GM12878 (cell line): ENCODE measurements at regions not wholly inside any gene's neighbourhood (a gene's known extent, or its start where the extent isn't known, plus 50 kb on each side); places are given as distances from the start of the nearest gene placed in this dataset.
"Not testable (repeated sequence)": the region's sequence is repeated elsewhere in the genome, so short reads cannot be mapped to it uniquely, and the experiment has no call there.

Experiments used
- ATAC-seq: fragments of 200-7000 bp; cut with Tn5 transposase; 3 replicates; pipeline ENCODE4 v1.9.1; 2020; ENCODE audit warnings: mild to moderate bottlenecking, moderate library complexity
- BruUV-seq: library from RNA; stranded (reverse); fragments of 400-500 nt; replicated peaks from 2 replicates; lab custom pipeline; 2021; lab: Mats Ljungman, UMichigan
- CTCF ChIA-PET: fragments of 300-600 bp; sonication (Branson Sonifier 250); formaldehyde crosslinking; extraction: SDS; loops from one replicate; lab custom pipeline; 2021; ENCODE audit warnings: inconsistent platforms; lab: Yijun Ruan, JAX
- POLR2A ChIA-PET: fragments of 350-600 bp; formaldehyde crosslinking; extraction: SDS; loops from one replicate; lab custom pipeline; 2021; ENCODE audit warnings: inconsistent platforms; lab: Charles Lee
- RAD21 ChIA-PET: fragments of 300-600 bp; sonication (Branson Sonifier 250); formaldehyde crosslinking; loops from one replicate; lab custom pipeline; 2023; ENCODE audit warnings: antibody characterized with exemption; ENCODE audit not compliant: unreplicated experiment; lab: Charles Lee
- SMC1A ChIA-PET: fragments of 300-600 bp; sonication (Branson Sonifier 250); formaldehyde crosslinking; loops from one replicate; lab custom pipeline; 2023; ENCODE audit not compliant: unreplicated experiment, uncharacterized antibody; lab: Charles Lee
- DNase-seq: peaks from one replicate; pipeline ENCODE4 v3.0.0-alpha.2; 2011; ENCODE audit warnings: low read depth, low spot score
- FAIRE-seq: peaks from 3 replicates; lab custom pipeline; 2011; peaks lifted over from hg19 to GRCh38; lab: Jason Lieb, UNC
- H2AFZ ChIP-seq: 2 replicates; pipeline ENCODE4 v1.6.0; 2011; ENCODE audit warnings: low read depth, low read length, control low read depth; ENCODE audit not compliant: control insufficient read depth
- H3K27ac ChIP-seq: 2 replicates; pipeline ENCODE4 v1.5.1; 2011; ENCODE audit warnings: control low read depth; ENCODE audit not compliant: control insufficient read depth, insufficient read depth
- H3K27me3 ChIP-seq, 2 experiments: replicated peaks in 1 of 2; 2 replicates each; pipeline versions ENCODE4 v1.6.0 to v1.6.1; 2011; ENCODE audit warnings: low read length in 1 of 2; ENCODE audit not compliant: control insufficient read depth in 2 of 2, insufficient read depth in 2 of 2
- H3K36me3 ChIP-seq, 2 experiments: 2 replicates each; pipeline ENCODE4 v1.5.1; 2011; ENCODE audit warnings: low read length in 1 of 2; ENCODE audit not compliant: control insufficient read depth in 2 of 2, insufficient read depth in 2 of 2
- H3K4me1 ChIP-seq: 2 replicates; pipeline ENCODE4 v1.6.1; 2011; ENCODE audit warnings: mild to moderate bottlenecking, low read length, moderate library complexity, mixed read lengths; ENCODE audit not compliant: control insufficient read depth, insufficient read depth
- H3K4me2 ChIP-seq: 2 replicates; pipeline ENCODE4 v1.6.0; 2011; ENCODE audit warnings: control low read depth; ENCODE audit not compliant: control insufficient read depth, insufficient read depth
- H3K4me3 ChIP-seq: fragments of 200-600 bp; sonication (generic); 2 replicates; pipeline ENCODE4 v1.5.1; 2016
- H3K79me2 ChIP-seq: 2 replicates; pipeline ENCODE4 v1.6.0; 2011; ENCODE audit warnings: low read length; ENCODE audit not compliant: control insufficient read depth, insufficient read depth
- H3K9ac ChIP-seq: 2 replicates; pipeline ENCODE4 v1.8.0; 2011; ENCODE audit warnings: low read length, control low read depth, mixed read lengths; ENCODE audit not compliant: control insufficient read depth, insufficient read depth
- H3K9me3 ChIP-seq: replicated peaks from 3 replicates; pipeline ENCODE4 v1.5.1; 2011; ENCODE audit warnings: mild to moderate bottlenecking, low read length; ENCODE audit not compliant: control insufficient read depth, insufficient read depth
- H4K20me1 ChIP-seq: 2 replicates; pipeline ENCODE4 v1.6.0; 2011; ENCODE audit not compliant: control insufficient read depth, insufficient read depth
- ATF7 ChIP-seq: fragments of 450-650 bp; IDR thresholded peaks from 2 replicates; pipeline ENCODE4 v1.6.1; 2016; ENCODE audit warnings: low read depth, mild to moderate bottlenecking
- CHD1 ChIP-seq: IDR thresholded peaks from 2 replicates; pipeline ENCODE4 v1.6.1; 2012; ENCODE audit warnings: low read depth, low read length, improper control_type of control experiment
- EZH2 ChIP-seq: IDR thresholded peaks from 2 replicates; pipeline ENCODE4 v1.6.1; 2012; ENCODE audit warnings: low read depth, mild to moderate bottlenecking, control low read depth, inconsistent platforms, low read length, borderline replicate concordance; ENCODE audit not compliant: control insufficient read depth
- HDAC6 ChIP-seq: fragments of 200-600 bp; sonication (generic); IDR thresholded peaks from one replicate; pipeline ENCODE4 v1.8.0; 2017; ENCODE audit warnings: antibody characterized with exemption; ENCODE audit not compliant: unreplicated experiment
- RAD21 ChIP-seq: IDR thresholded peaks from 2 replicates; pipeline ENCODE4 v1.6.1; 2011; ENCODE audit warnings: mild to moderate bottlenecking, low read depth, low read length, moderate library complexity; ENCODE audit not compliant: insufficient read depth
- SMARCA5 ChIP-seq: fragments of 450-650 bp; IDR thresholded peaks from 2 replicates; pipeline ENCODE4 v1.6.1; 2017; ENCODE audit warnings: mild to moderate bottlenecking
- WGBS: methylation state at CpG from one replicate; pipeline ENCODE4 v1.1.6; 2016; ENCODE audit warnings: low lambda C conversion rate; ENCODE audit not compliant: insufficient replicate concordance, insufficient coverage; ENCODE audit errors: missing lambda C conversion rate; 5-methylcytosine and 5-hydroxymethylcytosine counted together
- in situ Hi-C: fragments of 300-500 bp; cut with MboI; formaldehyde crosslinking; loops from 9 replicates; pipeline ENCODE4 v1.14.3; 2018; ENCODE audit warnings: mixed read lengths
- intact Hi-C: fragments of 100-400 bp; cut with micrococcal nuclease; formaldehyde crosslinking; loops from one replicate; pipeline ENCODE4 v1.14.2; 2022; ENCODE audit not compliant: unreplicated experiment
- TF ChIP-seq, protein P1 (sequence below): fragments of 450-650 bp; formaldehyde crosslinking; IDR thresholded peaks from 2 replicates; pipeline ENCODE4 v1.4.0; 2022; ENCODE audit warnings: mild to moderate bottlenecking, moderate library complexity
- TF ChIP-seq, protein P2 (sequence below): IDR thresholded peaks from 2 replicates; pipeline ENCODE4 v1.6.1; 2011; ENCODE audit warnings: low read depth, low read length, improper control_type of control experiment, borderline replicate concordance
- TF ChIP-seq, protein P3 (sequence below): IDR thresholded peaks from 2 replicates; pipeline ENCODE4 v1.6.1; 2012; ENCODE audit warnings: low read depth, low read length, improper control_type of control experiment

DNA sequence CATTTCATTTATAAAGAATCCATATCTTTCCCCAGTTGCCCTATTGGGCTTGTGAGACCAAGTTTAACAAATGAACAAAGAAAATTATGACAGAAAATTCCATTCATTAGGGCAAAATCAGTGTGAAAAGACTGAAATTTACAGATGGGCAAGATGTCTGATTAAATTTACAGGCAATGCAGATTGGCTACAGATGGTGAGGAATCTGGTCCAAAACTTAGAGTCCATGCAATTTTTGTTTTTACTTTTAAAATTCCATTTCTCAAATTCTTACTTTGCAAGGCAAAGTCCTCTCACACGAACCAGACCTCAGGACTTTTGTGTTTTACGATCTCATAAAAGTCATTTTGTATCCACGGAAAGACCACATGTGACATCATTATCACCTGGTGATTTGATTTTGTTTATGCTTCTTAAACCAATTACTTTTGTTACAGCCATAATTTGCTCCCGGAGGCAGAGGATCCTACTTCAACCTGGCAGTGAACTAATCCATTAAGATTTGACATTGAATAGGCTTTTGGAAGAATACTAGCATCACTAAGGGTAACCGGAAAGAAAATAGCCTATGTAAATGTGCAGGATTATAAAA, 843.7 kb upstream of the CHORDC1 start:
- in situ Hi-C loops (no loop called here), intact Hi-C loops (no loop called here)
- Histone ChIP-seq H3K27ac (no peak overlapping the region), H3K9me3 (no peaks in the 10 kb centered on the region), H2AFZ (no peak overlapping the region), H3K79me2 (no peaks in the 10 kb centered on the region), H4K20me1 (no peaks in the 10 kb centered on the region), H3K9ac (no peak overlapping the region), H3K27me3 (no peaks in the 10 kb centered on the region), H3K4me2 (no peak overlapping the region), H3K4me3 (no peak overlapping the region), H3K36me3 (no peaks in the 10 kb centered on the region), H3K4me1 (no peaks in the 10 kb centered on the region)
- FAIRE-seq (no peak), DNase-seq (no peak), ATAC-seq (no peak)
- TF ChIP-seq, protein P1, sequence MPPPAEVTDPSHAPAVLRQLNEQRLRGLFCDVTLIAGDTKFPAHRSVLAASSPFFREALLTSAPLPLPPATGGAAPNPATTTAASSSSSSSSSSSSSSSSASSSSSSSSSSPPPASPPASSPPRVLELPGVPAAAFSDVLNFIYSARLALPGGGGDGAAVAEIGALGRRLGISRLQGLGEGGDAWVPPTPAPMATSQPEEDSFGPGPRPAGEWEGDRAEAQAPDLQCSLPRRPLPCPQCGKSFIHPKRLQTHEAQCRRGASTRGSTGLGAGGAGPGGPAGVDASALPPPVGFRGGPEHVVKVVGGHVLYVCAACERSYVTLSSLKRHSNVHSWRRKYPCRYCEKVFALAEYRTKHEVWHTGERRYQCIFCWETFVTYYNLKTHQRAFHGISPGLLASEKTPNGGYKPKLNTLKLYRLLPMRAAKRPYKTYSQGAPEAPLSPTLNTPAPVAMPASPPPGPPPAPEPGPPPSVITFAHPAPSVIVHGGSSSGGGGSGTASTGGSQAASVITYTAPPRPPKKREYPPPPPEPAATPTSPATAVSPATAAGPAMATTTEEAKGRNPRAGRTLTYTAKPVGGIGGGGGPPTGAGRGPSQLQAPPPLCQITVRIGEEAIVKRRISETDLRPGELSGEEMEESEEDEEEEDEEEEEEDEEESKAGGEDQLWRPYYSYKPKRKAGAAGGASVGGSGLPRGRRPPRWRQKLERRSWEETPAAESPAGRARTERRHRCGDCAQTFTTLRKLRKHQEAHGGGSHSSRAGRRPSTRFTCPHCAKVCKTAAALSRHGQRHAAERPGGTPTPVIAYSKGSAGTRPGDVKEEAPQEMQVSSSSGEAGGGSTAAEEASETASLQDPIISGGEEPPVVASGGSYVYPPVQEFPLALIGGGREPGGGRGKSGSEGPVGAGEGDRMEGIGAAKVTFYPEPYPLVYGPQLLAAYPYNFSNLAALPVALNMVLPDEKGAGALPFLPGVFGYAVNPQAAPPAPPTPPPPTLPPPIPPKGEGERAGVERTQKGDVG (CRISPR knock-in tag), result no peak
- TF ChIP-seq ATF7, result no peak
- no peak for TF ChIP-seq EZH2
- TF ChIP-seq CHD1, result no peak
- TF ChIP-seq, protein P2, sequence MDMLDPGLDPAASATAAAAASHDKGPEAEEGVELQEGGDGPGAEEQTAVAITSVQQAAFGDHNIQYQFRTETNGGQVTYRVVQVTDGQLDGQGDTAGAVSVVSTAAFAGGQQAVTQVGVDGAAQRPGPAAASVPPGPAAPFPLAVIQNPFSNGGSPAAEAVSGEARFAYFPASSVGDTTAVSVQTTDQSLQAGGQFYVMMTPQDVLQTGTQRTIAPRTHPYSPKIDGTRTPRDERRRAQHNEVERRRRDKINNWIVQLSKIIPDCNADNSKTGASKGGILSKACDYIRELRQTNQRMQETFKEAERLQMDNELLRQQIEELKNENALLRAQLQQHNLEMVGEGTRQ, result no peak
- TF ChIP-seq HDAC6, result no peak
- TF ChIP-seq SMARCA5, result no peak
- TF ChIP-seq, protein P3, sequence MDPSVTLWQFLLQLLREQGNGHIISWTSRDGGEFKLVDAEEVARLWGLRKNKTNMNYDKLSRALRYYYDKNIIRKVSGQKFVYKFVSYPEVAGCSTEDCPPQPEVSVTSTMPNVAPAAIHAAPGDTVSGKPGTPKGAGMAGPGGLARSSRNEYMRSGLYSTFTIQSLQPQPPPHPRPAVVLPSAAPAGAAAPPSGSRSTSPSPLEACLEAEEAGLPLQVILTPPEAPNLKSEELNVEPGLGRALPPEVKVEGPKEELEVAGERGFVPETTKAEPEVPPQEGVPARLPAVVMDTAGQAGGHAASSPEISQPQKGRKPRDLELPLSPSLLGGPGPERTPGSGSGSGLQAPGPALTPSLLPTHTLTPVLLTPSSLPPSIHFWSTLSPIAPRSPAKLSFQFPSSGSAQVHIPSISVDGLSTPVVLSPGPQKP, result no peak
- no peak for TF ChIP-seq RAD21
- 33% methylated on average over 5 of the region's 5 CpGs for WGBS
- no TSS peak for BruUV-seq
- ChIA-PET POLR2A (no interaction called here), CTCF (no interaction called here), RAD21 (no interaction called here), SMC1A (no interaction called here)

DNA sequence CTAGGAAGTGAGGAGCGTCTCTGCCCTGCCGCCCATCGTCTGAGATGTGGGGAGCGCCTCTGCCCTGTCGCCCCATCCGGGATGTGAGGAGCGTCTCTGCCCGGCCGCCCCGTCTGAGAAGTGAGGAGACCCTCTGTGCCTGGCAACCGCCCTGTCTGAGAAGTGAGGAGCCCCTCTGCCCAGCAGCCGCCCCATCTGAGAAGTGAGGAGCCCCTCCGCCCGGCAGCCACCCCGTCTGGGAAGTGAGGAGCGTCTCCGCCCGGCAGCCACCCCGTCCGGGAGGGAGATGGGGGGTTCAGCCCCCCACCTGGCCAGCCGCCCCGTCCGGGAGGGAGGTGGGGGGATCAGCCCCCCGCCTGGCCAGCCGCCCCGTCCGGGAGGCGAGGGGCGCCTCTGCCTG, 840.5 kb upstream of the CHORDC1 start:
- H3K9ac ChIP-seq, SMC1A ChIA-PET, FAIRE-seq, H4K20me1 ChIP-seq, POLR2A ChIA-PET, H2AFZ ChIP-seq, H3K4me3 ChIP-seq, H3K79me2 ChIP-seq, H3K9me3 ChIP-seq, DNase-seq, H3K36me3 ChIP-seq, CTCF ChIA-PET, intact Hi-C loops, H3K4me1 ChIP-seq, H3K27me3 ChIP-seq, H3K27ac ChIP-seq, in situ Hi-C loops, BruUV-seq, H3K4me2 ChIP-seq, RAD21 ChIA-PET, ATAC-seq: not testable (repeated sequence)
- WGBS, result 74% methylated on average over 26 of the region's 29 CpGs
